ENCODE measurements at regions not wholly inside any gene's neighbourhood (a gene's known extent, or its start where the extent isn't known, plus 50 kb on each side); places are given as distances from the start of the nearest gene placed in this dataset.
A peak's percentile ranks its signal among the peaks of the same experiment; 100 is the strongest.

DNA sequence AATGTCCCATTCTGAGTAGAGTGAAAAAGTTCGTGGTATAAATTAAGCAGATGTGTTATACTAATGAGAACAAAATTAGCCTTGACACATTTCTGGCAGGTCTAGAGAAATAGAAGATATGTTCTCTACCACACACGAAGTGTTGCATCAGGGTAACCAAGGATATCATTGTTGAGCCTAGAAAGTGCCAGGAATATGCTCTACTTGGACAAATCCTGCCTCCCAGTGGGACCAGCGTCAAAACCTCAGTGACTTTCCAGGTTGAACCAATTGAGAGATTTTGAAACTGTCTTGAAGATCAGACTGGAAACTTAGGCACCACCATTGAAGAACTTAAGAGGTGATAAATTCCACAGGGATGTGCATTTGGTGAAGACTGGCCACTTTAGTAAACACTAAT, 115.9 kb downstream of the HPGD start:
- Histone ChIP-seq H3K9me3 (ENCODE audit: insufficient read depth, low read depth, low read length) (no peaks in the 10 kb centered on the region), H4K20me1 (ENCODE audit: insufficient read depth, low read length, poor library complexity, severe bottlenecking) (no peaks in the 10 kb centered on the region), H3K9ac (ENCODE audit: low read depth, low read length, poor library complexity, severe bottlenecking) (no peak overlapping the region), H3K4me2 (ENCODE audit: low read depth, low read length, poor library complexity, severe bottlenecking) (no peak overlapping the region), H3F3A (ENCODE audit: low read depth) (no peaks in the 10 kb centered on the region), H2AFZ (ENCODE audit: low read length) (no peak overlapping the region), H3K9me2 (replicated peaks; ENCODE audit: low read depth, low read length) (no peaks in the 10 kb centered on the region), H3K79me2 (ENCODE audit: insufficient read depth, low read length) (no peaks in the 10 kb centered on the region), H3K4me1 (ENCODE audit: insufficient read depth, low read length, poor library complexity, severe bottlenecking) (peaks cover 24% of the 10 kb centered on the region), H3K4me3 (ENCODE audit: low read length, poor library complexity, severe bottlenecking) (no peak overlapping the region), H3K36me3 (ENCODE audit: insufficient read depth, low read length) (no peaks in the 10 kb centered on the region), H3K27me3 (ENCODE audit: insufficient read depth, low read length, poor library complexity, severe bottlenecking) (no peaks in the 10 kb centered on the region)
- TF ChIP-seq, protein P1, sequence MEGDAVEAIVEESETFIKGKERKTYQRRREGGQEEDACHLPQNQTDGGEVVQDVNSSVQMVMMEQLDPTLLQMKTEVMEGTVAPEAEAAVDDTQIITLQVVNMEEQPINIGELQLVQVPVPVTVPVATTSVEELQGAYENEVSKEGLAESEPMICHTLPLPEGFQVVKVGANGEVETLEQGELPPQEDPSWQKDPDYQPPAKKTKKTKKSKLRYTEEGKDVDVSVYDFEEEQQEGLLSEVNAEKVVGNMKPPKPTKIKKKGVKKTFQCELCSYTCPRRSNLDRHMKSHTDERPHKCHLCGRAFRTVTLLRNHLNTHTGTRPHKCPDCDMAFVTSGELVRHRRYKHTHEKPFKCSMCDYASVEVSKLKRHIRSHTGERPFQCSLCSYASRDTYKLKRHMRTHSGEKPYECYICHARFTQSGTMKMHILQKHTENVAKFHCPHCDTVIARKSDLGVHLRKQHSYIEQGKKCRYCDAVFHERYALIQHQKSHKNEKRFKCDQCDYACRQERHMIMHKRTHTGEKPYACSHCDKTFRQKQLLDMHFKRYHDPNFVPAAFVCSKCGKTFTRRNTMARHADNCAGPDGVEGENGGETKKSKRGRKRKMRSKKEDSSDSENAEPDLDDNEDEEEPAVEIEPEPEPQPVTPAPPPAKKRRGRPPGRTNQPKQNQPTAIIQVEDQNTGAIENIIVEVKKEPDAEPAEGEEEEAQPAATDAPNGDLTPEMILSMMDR (conservative IDR thresholded peaks at IDR 0.05; ENCODE audit: low read length), result no peak
- TF ChIP-seq EZH2phosphoT487 (IDR thresholded peaks at IDR 0.05; ENCODE audit: borderline replicate concordance), result no peak

DNA sequence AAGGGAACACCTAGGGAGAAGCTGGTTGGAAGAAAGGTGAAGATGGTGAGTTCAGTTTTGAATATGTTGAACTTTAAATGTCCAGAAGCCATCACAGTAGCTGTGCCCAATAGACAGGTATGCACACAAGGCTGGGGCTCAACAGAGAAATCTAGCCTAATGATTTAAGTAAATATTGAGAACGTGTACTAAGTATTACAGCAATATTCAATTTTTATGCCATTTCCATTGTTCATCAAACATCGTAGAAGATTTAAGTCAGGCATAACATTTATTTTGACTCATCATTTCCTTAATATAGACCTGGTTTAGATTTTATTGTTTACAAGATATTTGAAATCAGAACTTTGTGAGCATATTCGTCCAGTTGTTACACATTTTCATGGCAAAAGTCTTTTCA, 116.4 kb downstream of the HPGD start:
- Histone ChIP-seq H3K9me2 (replicated peaks; ENCODE audit: low read depth, low read length) (no peaks in the 10 kb centered on the region), H3K9me3 (ENCODE audit: insufficient read depth, low read depth, low read length) (no peaks in the 10 kb centered on the region), H3K4me3 (ENCODE audit: low read length, poor library complexity, severe bottlenecking) (no peak overlapping the region), H3K36me3 (ENCODE audit: insufficient read depth, low read length) (no peaks in the 10 kb centered on the region), H3K79me2 (ENCODE audit: insufficient read depth, low read length) (no peaks in the 10 kb centered on the region), H3K9ac (ENCODE audit: low read depth, low read length, poor library complexity, severe bottlenecking) (no peak overlapping the region), H2AFZ (ENCODE audit: low read length) (no peak overlapping the region), H3K4me2 (ENCODE audit: low read depth, low read length, poor library complexity, severe bottlenecking) (no peak overlapping the region), H3F3A (ENCODE audit: low read depth) (no peaks in the 10 kb centered on the region), H4K20me1 (ENCODE audit: insufficient read depth, low read length, poor library complexity, severe bottlenecking) (no peaks in the 10 kb centered on the region), H3K4me1 (ENCODE audit: insufficient read depth, low read length, poor library complexity, severe bottlenecking) (peaks cover 24% of the 10 kb centered on the region), H3K27me3 (ENCODE audit: insufficient read depth, low read length, poor library complexity, severe bottlenecking) (no peaks in the 10 kb centered on the region)
- TF ChIP-seq, protein P1 (conservative IDR thresholded peaks at IDR 0.05; ENCODE audit: low read length), result no peak
- no peak for TF ChIP-seq EZH2phosphoT487 (IDR thresholded peaks at IDR 0.05; ENCODE audit: borderline replicate concordance)

DNA sequence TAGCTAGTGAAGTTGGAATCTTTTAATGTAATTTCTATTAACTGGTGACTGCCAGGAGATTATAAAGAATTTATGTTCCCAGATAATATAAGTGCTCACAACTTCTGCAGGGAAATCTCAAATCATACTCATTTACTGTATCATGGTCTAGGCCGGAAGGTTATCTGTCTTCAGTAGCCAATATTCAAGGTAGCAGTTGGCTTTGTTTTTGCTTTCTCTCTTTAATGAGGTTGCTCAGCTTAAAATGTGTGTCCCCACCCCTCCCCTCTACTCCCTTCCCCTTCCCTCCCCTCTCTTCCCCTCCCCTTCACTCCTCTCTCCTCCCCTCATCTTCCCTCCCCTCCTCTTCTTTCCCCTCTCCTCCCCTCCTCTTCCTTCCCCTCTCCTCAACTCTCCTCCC, 117.6 kb downstream of the HPGD start:
- no peaks in the 10 kb centered on the region for H3K36me3 ChIP-seq (ENCODE audit: insufficient read depth, low read length)
- no peaks in the 10 kb centered on the region for H3K9me2 ChIP-seq (replicated peaks; ENCODE audit: low read depth, low read length)
- TF ChIP-seq, protein P1 (conservative IDR thresholded peaks at IDR 0.05; ENCODE audit: low read length), result no peak
- TF ChIP-seq EZH2phosphoT487 (IDR thresholded peaks at IDR 0.05; ENCODE audit: borderline replicate concordance), result no peak
- no peaks in the 10 kb centered on the region for H3F3A ChIP-seq (ENCODE audit: low read depth)
- no peaks in the 10 kb centered on the region for H4K20me1 ChIP-seq (ENCODE audit: insufficient read depth, low read length, poor library complexity, severe bottlenecking)
- H3K4me2 ChIP-seq (ENCODE audit: low read depth, low read length, poor library complexity, severe bottlenecking), result no peak overlapping the region
- no peak overlapping the region for H3K9ac ChIP-seq (ENCODE audit: low read depth, low read length, poor library complexity, severe bottlenecking)
- peaks cover 24% of the 10 kb centered on the region for H3K4me1 ChIP-seq (ENCODE audit: insufficient read depth, low read length, poor library complexity, severe bottlenecking)
- no peaks in the 10 kb centered on the region for H3K79me2 ChIP-seq (ENCODE audit: insufficient read depth, low read length)
- no peaks in the 10 kb centered on the region for H3K27me3 ChIP-seq (ENCODE audit: insufficient read depth, low read length, poor library complexity, severe bottlenecking)
- H3K4me3 ChIP-seq (ENCODE audit: low read length, poor library complexity, severe bottlenecking), result no peak overlapping the region
- no peaks in the 10 kb centered on the region for H3K9me3 ChIP-seq (ENCODE audit: insufficient read depth, low read depth, low read length)
- 0 out of 2 replicates have a peak overlapping the region, but pooled peaks have one; percentile 0 for H2AFZ ChIP-seq (ENCODE audit: low read length)
